Skeletal muscle satellite cell (primary cell): ENCODE measurements at regions not wholly inside any gene's neighbourhood (a gene's known extent, or its start where the extent isn't known, plus 50 kb on each side); places are given as distances from the start of the nearest gene placed in this dataset.

ENCODE experiments used
- H3K27me3 ChIP-seq: 2 replicates; pipeline ENCODE4 v1.7.0; 2013; ENCODE audit warnings: low read length; ENCODE audit not compliant: control insufficient read depth, insufficient read depth
- H3K36me3 ChIP-seq: 2 replicates; pipeline ENCODE4 v1.7.0; 2013; ENCODE audit warnings: mild to moderate bottlenecking, control low read depth, low read length; ENCODE audit not compliant: insufficient read depth
- H3K4me1 ChIP-seq: 2 replicates; pipeline ENCODE4 v1.7.0; 2013; ENCODE audit warnings: low read length; ENCODE audit not compliant: control insufficient read depth, insufficient read depth
- H3K4me2 ChIP-seq: 2 replicates; pipeline ENCODE4 v1.7.0; 2013; ENCODE audit warnings: mild to moderate bottlenecking, low read length
- H3K4me3 ChIP-seq: 2 replicates; pipeline ENCODE4 v1.7.0; 2013; ENCODE audit warnings: low read length
- H3K9ac ChIP-seq: 2 replicates; pipeline ENCODE4 v1.7.0; 2013; ENCODE audit warnings: mild to moderate bottlenecking, low read depth, low read length, moderate library complexity
- H3K9me3 ChIP-seq: replicated peaks from 2 replicates; pipeline ENCODE4 v1.7.0; 2013; ENCODE audit warnings: mild to moderate bottlenecking, control low read depth, low read length

GRCh38 chr9:28034242-28034641, 461.0 kb upstream of the C9orf72 start:
- H3K4me3 ChIP-seq: no peak overlapping the region
- no peaks in the 10 kb centered on the region for H3K27me3 ChIP-seq
- no peaks in the 10 kb centered on the region for H3K9me3 ChIP-seq
- no peak overlapping the region for H3K4me2 ChIP-seq
- H3K9ac ChIP-seq: no peak overlapping the region
- H3K36me3 ChIP-seq: no peaks in the 10 kb centered on the region
- H3K4me1 ChIP-seq: no peaks in the 10 kb centered on the region

GRCh38 chr9:28037968-28038367, 464.7 kb upstream of the C9orf72 start:
- H3K9ac ChIP-seq: no peak overlapping the region
- H3K4me1 ChIP-seq: no peaks in the 10 kb centered on the region
- H3K36me3 ChIP-seq: no peaks in the 10 kb centered on the region
- no peaks in the 10 kb centered on the region for H3K9me3 ChIP-seq
- no peak overlapping the region for H3K4me3 ChIP-seq
- no peak overlapping the region for H3K4me2 ChIP-seq
- no peaks in the 10 kb centered on the region for H3K27me3 ChIP-seq

GRCh38 chr9:28045051-28045450, 471.8 kb upstream of the C9orf72 start:
- Histone ChIP-seq H3K4me3 (no peak overlapping the region), H3K4me2 (no peak overlapping the region), H3K36me3 (no peaks in the 10 kb centered on the region)

GRCh38 chr9:28050046-28050445, 476.8 kb upstream of the C9orf72 start:
- H3K36me3 ChIP-seq: no peaks in the 10 kb centered on the region
- H3K9ac ChIP-seq: no peak overlapping the region
- no peaks in the 10 kb centered on the region for H3K9me3 ChIP-seq
- no peak overlapping the region for H3K4me2 ChIP-seq
- no peaks in the 10 kb centered on the region for H3K27me3 ChIP-seq
- no peak overlapping the region for H3K4me3 ChIP-seq
- peaks cover 25% of the 10 kb centered on the region for H3K4me1 ChIP-seq

More at GRCh38 chr9:28045051-28045450, 471.8 kb upstream of the C9orf72 start:
- no peaks in the 10 kb centered on the region for H3K27me3 ChIP-seq
- no peak overlapping the region for H3K9ac ChIP-seq
- peaks cover 6% of the 10 kb centered on the region for H3K4me1 ChIP-seq
- H3K9me3 ChIP-seq: no peaks in the 10 kb centered on the region

- H3K4me1 ChIP-seq: peaks cover 25% of the 10 kb centered on the region
- no peaks in the 10 kb centered on the region for H3K36me3 ChIP-seq
- H3K9me3 ChIP-seq: no peaks in the 10 kb centered on the region
- no peaks in the 10 kb centered on the region for H3K27me3 ChIP-seq
- peak overlapping the region; percentile 29 for H3K4me2 ChIP-seq
- H3K9ac ChIP-seq: peak overlapping the region; percentile 28
- peak overlapping the region; percentile 6 for H3K4me3 ChIP-seq
Measured at GRCh38 chr9:28050941-28051340, 477.7 kb upstream of the C9orf72 start.

- no peaks in the 10 kb centered on the region for H3K9me3 ChIP-seq
- peak overlapping the region; percentile 6 for H3K4me3 ChIP-seq
- H3K4me1 ChIP-seq: peaks cover 25% of the 10 kb centered on the region
- H3K4me2 ChIP-seq: peak overlapping the region; percentile 32
- peak overlapping the region; percentile 42 for H3K9ac ChIP-seq
- no peaks in the 10 kb centered on the region for H3K36me3 ChIP-seq
- H3K27me3 ChIP-seq: no peaks in the 10 kb centered on the region
Measured at GRCh38 chr9:28051559-28052503, 478.6 kb upstream of the C9orf72 start.

- Histone ChIP-seq H3K27me3 (no peaks in the 10 kb centered on the region), H3K9ac (no peak overlapping the region), H3K4me1 (peaks cover 25% of the 10 kb centered on the region), H3K9me3 (no peaks in the 10 kb centered on the region), H3K4me3 (no peak overlapping the region), H3K4me2 (no peak overlapping the region), H3K36me3 (no peaks in the 10 kb centered on the region)
Measured at GRCh38 chr9:28053096-28053777, 480.0 kb upstream of the C9orf72 start.

- Histone ChIP-seq H3K4me1 (peaks cover 10% of the 10 kb centered on the region), H3K4me2 (no peak overlapping the region), H3K36me3 (no peaks in the 10 kb centered on the region), H3K9me3 (no peaks in the 10 kb centered on the region), H3K9ac (no peak overlapping the region), H3K4me3 (no peak overlapping the region), H3K27me3 (no peaks in the 10 kb centered on the region)
Measured at GRCh38 chr9:28056006-28056405, 482.7 kb upstream of the C9orf72 start.

GRCh38 chr9:28056466-28056865, 483.2 kb upstream of the C9orf72 start:
- Histone ChIP-seq H3K4me3 (no peak overlapping the region), H3K4me1 (peaks cover 8% of the 10 kb centered on the region), H3K9ac (no peak overlapping the region), H3K9me3 (no peaks in the 10 kb centered on the region), H3K27me3 (no peaks in the 10 kb centered on the region), H3K36me3 (no peaks in the 10 kb centered on the region), H3K4me2 (no peak overlapping the region)

GRCh38 chr9:28059192-28059591, 485.9 kb upstream of the C9orf72 start:
- Histone ChIP-seq H3K4me2 (no peak overlapping the region), H3K9ac (no peak overlapping the region), H3K9me3 (no peaks in the 10 kb centered on the region), H3K27me3 (no peaks in the 10 kb centered on the region), H3K36me3 (no peaks in the 10 kb centered on the region), H3K4me3 (no peak overlapping the region), H3K4me1 (no peaks in the 10 kb centered on the region)

GRCh38 chr9:28064241-28064815, 491.0 kb upstream of the C9orf72 start:
- Histone ChIP-seq H3K4me1 (no peaks in the 10 kb centered on the region), H3K9ac (no peak overlapping the region), H3K27me3 (no peaks in the 10 kb centered on the region), H3K4me2 (no peak overlapping the region), H3K4me3 (no peak overlapping the region), H3K9me3 (no peaks in the 10 kb centered on the region), H3K36me3 (no peaks in the 10 kb centered on the region)
